ENCODE measurements at regions not wholly inside any gene's neighbourhood (a gene's known extent, or its start where the extent isn't known, plus 50 kb on each side); places are given as distances from the start of the nearest gene placed in this dataset.
"Not testable (repeated sequence)": the region's sequence is repeated elsewhere in the genome, so short reads cannot be mapped to it uniquely, and the experiment has no call there.

DNA sequence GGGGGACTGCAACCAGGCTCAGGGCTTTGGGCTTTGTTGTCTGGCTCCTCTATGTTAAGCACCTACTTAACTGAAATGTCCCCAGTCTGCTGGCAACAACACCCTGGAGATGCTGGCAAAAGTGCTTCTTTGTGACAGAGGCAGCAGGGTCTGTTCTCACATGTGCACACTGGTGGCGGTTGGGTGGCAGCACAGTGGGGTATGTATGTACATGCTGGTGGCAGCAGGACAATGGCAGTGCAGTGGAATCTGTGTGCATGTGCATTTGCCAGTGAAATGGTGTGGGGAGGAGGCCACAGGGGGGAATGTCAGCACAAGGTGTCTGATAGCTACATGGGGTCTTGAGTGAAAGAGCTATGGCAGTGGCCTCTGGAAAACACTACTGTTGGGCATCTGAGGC, 830.3 kb downstream of the DIPK2A start:
- ChIA-PET CTCF (no interaction called here), POLR2A (no interaction called here)
- TF ChIP-seq ARNT (IDR thresholded peaks at IDR 0.05), result no peak
- TF ChIP-seq NFRKB (IDR thresholded peaks at IDR 0.05), result no peak
- no peak for TF ChIP-seq HDGF (IDR thresholded peaks at IDR 0.05; ENCODE audit: borderline replicate concordance)
- TF ChIP-seq LEF1 (IDR thresholded peaks at IDR 0.05; ENCODE audit: borderline replicate concordance), result no peak
- no peak for DNase-seq (ENCODE audit: extremely low spot score)

DNA sequence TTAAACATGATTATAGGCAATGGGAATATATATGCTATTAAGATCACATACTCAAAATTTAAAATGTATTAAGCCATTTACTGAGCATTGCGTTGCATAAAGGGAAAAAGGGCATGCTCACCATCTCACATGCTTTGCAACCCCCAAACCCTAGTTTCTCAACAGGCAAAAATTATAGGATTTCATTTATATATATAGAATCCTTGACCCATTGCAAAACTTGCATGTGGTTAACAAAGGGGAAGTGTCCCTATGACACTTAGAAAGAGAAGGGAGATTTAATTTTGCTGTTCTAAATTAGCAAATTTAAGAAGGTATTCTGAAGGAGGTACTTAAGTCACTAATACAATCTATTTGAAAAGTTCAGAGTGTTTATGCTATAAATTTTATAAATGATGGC, 837.8 kb downstream of the DIPK2A start:
- TF ChIP-seq, protein P1, sequence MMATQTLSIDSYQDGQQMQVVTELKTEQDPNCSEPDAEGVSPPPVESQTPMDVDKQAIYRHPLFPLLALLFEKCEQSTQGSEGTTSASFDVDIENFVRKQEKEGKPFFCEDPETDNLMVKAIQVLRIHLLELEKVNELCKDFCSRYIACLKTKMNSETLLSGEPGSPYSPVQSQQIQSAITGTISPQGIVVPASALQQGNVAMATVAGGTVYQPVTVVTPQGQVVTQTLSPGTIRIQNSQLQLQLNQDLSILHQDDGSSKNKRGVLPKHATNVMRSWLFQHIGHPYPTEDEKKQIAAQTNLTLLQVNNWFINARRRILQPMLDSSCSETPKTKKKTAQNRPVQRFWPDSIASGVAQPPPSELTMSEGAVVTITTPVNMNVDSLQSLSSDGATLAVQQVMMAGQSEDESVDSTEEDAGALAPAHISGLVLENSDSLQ (IDR thresholded peaks at IDR 0.05), result no peak
- TF ChIP-seq ELF4 (IDR thresholded peaks at IDR 0.05) (no peak), ZNF384 (IDR thresholded peaks at IDR 0.05) (no peak), ARNT (IDR thresholded peaks at IDR 0.05) (no peak), HDGF (IDR thresholded peaks at IDR 0.05; ENCODE audit: borderline replicate concordance) (no peak), NFRKB (IDR thresholded peaks at IDR 0.05) (no peak)

DNA sequence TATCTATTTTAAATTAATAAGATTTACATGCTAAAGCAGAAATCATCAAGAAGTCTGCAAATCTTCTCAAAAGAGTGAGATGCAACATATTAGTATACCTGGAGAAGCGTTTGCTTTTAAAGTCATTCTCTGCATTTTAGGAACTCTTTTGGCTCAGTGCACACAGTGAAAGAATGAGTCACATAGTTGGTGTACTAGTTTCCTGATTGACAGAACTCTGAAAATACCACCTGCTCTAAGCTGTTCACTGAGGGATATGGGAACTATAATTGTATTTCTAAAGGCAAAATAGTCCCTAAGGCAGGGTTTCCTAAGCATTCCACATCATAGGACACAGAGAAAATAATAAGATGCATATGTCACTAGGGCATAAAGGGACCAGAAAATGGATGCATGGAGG, 838.5 kb downstream of the DIPK2A start:
- TF ChIP-seq ARNT (IDR thresholded peaks at IDR 0.05), result no peak
- TF ChIP-seq HDGF (IDR thresholded peaks at IDR 0.05; ENCODE audit: borderline replicate concordance), result no peak
- TF ChIP-seq CTBP1 (IDR thresholded peaks at IDR 0.05; ENCODE audit: borderline replicate concordance), result no peak
- no peak for TF ChIP-seq NFRKB (IDR thresholded peaks at IDR 0.05)
- TF ChIP-seq FOXA1 (IDR thresholded peaks at IDR 0.05), result no peak
- no peak for TF ChIP-seq SP1 (IDR thresholded peaks at IDR 0.05)
- no peak for TF ChIP-seq ELF4 (IDR thresholded peaks at IDR 0.05)
- TF ChIP-seq, protein P1 (IDR thresholded peaks at IDR 0.05), result no peak
- TF ChIP-seq FOXK2 (IDR thresholded peaks at IDR 0.05), result no peak
- TF ChIP-seq FOXM1 (IDR thresholded peaks at IDR 0.05; ENCODE audit: borderline replicate concordance), result no peak
- no peak for TF ChIP-seq ZNF384 (IDR thresholded peaks at IDR 0.05)
- no peak for TF ChIP-seq LEF1 (IDR thresholded peaks at IDR 0.05; ENCODE audit: borderline replicate concordance)
- no peak for TF ChIP-seq TARDBP (IDR thresholded peaks at IDR 0.05)
- TF ChIP-seq L3MBTL2 (conservative IDR thresholded peaks at IDR 0.05), result no peak
- TF ChIP-seq BHLHE40 (IDR thresholded peaks at IDR 0.05; ENCODE audit: borderline replicate concordance), result no peak
- no peak for TF ChIP-seq SUZ12 (IDR thresholded peaks at IDR 0.05)
- CTCF ChIA-PET, result no interaction called here

More for the DNA sequence above, 837.8 kb downstream of the DIPK2A start:
- POLR2A ChIA-PET, result no interaction called here
- DNase-seq (ENCODE audit: extremely low spot score), result no peak
- CTCF ChIA-PET, result no interaction called here

DNA sequence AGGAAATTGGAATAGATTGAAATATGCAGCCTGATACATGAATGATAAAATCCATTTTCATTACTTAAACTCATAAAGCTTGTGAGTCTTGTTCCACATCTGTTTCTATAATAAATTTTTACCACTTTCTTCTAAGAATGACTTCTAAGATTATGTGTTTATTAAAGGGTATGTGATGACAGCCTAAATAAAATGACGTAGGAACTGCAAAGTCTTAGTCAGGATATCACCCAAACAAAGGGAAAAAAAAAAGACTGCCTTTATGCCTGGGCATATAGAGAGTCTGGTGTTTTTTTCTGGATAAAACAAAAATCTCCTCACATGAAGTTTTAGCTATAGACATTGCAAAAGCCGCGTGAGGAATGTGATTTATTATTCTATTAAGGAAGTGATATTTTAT, 844.0 kb downstream of the DIPK2A start:
- POLR2A ChIA-PET, result no interaction called here
- no peak for DNase-seq (ENCODE audit: extremely low spot score)
- CTCF ChIA-PET, result no interaction called here
- TF ChIP-seq L3MBTL2 (conservative IDR thresholded peaks at IDR 0.05) (no peak), ELF4 (IDR thresholded peaks at IDR 0.05) (no peak), FOXM1 (IDR thresholded peaks at IDR 0.05; ENCODE audit: borderline replicate concordance) (no peak), FOXK2 (IDR thresholded peaks at IDR 0.05) (no peak), ZNF384 (IDR thresholded peaks at IDR 0.05) (no peak), LEF1 (IDR thresholded peaks at IDR 0.05; ENCODE audit: borderline replicate concordance) (no peak), BHLHE40 (IDR thresholded peaks at IDR 0.05; ENCODE audit: borderline replicate concordance) (no peak), NFRKB (IDR thresholded peaks at IDR 0.05) (no peak), HDGF (IDR thresholded peaks at IDR 0.05; ENCODE audit: borderline replicate concordance) (no peak), SP1 (IDR thresholded peaks at IDR 0.05) (no peak), ARNT (IDR thresholded peaks at IDR 0.05) (no peak), CTBP1 (IDR thresholded peaks at IDR 0.05; ENCODE audit: borderline replicate concordance) (no peak), FOXA1 (IDR thresholded peaks at IDR 0.05) (no peak), SUZ12 (IDR thresholded peaks at IDR 0.05) (no peak), TARDBP (IDR thresholded peaks at IDR 0.05) (no peak)
- TF ChIP-seq, protein P1 (IDR thresholded peaks at IDR 0.05), result no peak

More for the DNA sequence above, 838.5 kb downstream of the DIPK2A start:
- no peak for DNase-seq (ENCODE audit: extremely low spot score)
- POLR2A ChIA-PET, result no interaction called here

DNA sequence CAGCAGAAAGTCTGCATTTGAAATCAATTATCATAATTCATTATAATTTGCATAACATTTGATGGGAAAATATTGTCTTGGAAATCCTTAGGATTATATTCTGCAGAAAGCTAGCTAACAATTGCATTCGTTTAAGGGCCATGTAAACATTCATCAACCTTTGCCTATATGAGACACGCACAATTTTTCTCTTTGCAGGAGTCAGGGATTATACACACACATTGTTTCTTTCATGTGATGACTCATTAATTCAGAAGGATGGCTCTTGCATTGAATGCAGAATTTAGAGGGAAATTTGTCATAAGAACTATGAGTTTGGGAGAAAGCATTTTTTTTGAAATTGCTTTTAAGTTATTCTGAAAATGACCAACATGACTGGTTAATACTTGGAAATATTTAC, 844.7 kb downstream of the DIPK2A start:
- TF ChIP-seq SP1 (IDR thresholded peaks at IDR 0.05) (no peak), FOXM1 (IDR thresholded peaks at IDR 0.05; ENCODE audit: borderline replicate concordance) (no peak), LEF1 (IDR thresholded peaks at IDR 0.05; ENCODE audit: borderline replicate concordance) (no peak), L3MBTL2 (conservative IDR thresholded peaks at IDR 0.05) (no peak), ZNF384 (IDR thresholded peaks at IDR 0.05) (no peak), NFRKB (IDR thresholded peaks at IDR 0.05) (no peak), SUZ12 (IDR thresholded peaks at IDR 0.05) (no peak), HDGF (IDR thresholded peaks at IDR 0.05; ENCODE audit: borderline replicate concordance) (no peak)
- TF ChIP-seq, protein P1 (IDR thresholded peaks at IDR 0.05), result no peak
- no peak for DNase-seq (ENCODE audit: extremely low spot score)
- CTCF ChIA-PET, result no interaction called here
- POLR2A ChIA-PET, result no interaction called here

DNA sequence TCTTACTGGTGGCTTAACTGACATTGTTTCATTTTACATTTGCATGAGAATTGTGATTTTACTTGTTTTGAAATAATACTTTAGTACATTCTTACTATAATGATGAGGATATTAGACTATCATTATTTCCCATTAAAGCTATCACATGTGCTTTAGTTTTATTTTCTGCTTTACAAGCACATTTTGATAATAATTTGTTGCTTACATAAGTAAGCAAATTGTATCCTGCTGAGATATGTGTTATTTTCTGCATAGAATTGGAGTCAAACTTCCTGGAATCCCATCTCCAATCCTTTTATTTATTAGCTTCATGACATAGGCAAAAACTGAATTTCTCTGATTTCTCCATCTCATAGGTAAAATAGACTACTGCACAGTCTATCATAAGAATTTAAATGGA, 847.4 kb downstream of the DIPK2A start:
- CTCF ChIA-PET, result no interaction called here

DNA sequence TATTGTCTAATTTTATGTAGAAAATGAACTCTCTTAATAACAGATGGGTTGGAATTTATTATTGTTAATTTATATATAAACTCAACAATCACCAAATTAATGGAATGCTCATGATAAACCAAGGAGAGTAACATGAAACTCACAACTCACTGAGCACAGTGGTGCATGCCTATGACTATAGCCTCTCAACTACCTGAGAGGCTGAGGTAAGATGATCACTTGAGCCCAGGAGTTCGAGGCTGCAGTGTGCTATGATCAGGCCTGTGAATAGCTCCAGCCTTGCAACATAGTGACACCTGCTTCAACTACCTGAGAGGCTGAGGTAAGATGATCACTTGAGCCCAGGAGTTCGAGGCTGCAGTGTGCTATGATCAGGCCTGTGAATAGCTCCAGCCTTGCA, 848.6 kb downstream of the DIPK2A start:
- DNase-seq (ENCODE audit: extremely low spot score); CTCF ChIA-PET; POLR2A ChIA-PET: not testable (repeated sequence)

More for the DNA sequence above, 847.4 kb downstream of the DIPK2A start:
- no peak for DNase-seq (ENCODE audit: extremely low spot score)
- POLR2A ChIA-PET, result no interaction called here
- TF ChIP-seq HDGF (IDR thresholded peaks at IDR 0.05; ENCODE audit: borderline replicate concordance) (no peak), LEF1 (IDR thresholded peaks at IDR 0.05; ENCODE audit: borderline replicate concordance) (no peak), FOXK2 (IDR thresholded peaks at IDR 0.05) (no peak), NFRKB (IDR thresholded peaks at IDR 0.05) (no peak), SUZ12 (IDR thresholded peaks at IDR 0.05) (no peak), TARDBP (IDR thresholded peaks at IDR 0.05) (no peak), CTBP1 (IDR thresholded peaks at IDR 0.05; ENCODE audit: borderline replicate concordance) (no peak), FOXM1 (IDR thresholded peaks at IDR 0.05; ENCODE audit: borderline replicate concordance) (no peak), BHLHE40 (IDR thresholded peaks at IDR 0.05; ENCODE audit: borderline replicate concordance) (no peak), L3MBTL2 (conservative IDR thresholded peaks at IDR 0.05) (no peak), ARNT (IDR thresholded peaks at IDR 0.05) (no peak), FOXA1 (IDR thresholded peaks at IDR 0.05) (no peak), ZNF384 (IDR thresholded peaks at IDR 0.05) (no peak), SP1 (IDR thresholded peaks at IDR 0.05) (no peak), ELF4 (IDR thresholded peaks at IDR 0.05) (no peak)
- TF ChIP-seq, protein P1 (IDR thresholded peaks at IDR 0.05), result no peak
